Nephron (organoid): ENCODE measurements at regions not wholly inside any gene's neighbourhood (a gene's known extent, or its start where the extent isn't known, plus 50 kb on each side); places are given as distances from the start of the nearest gene placed in this dataset.

ENCODE experiments used
- H3K27ac Mint-ChIP-seq, 3 experiments: 2 replicates each; pipeline ENCODE4 v1.8.0; 2020; ENCODE audit warnings: mixed read lengths in 3 of 3, mild to moderate bottlenecking in 2 of 3, moderate library complexity in 1 of 3
- H3K27me3 Mint-ChIP-seq: 2 replicates; pipeline ENCODE4 v1.8.0; 2021; ENCODE audit warnings: low read depth, mild to moderate bottlenecking, moderate library complexity, mixed read lengths
- H3K36me3 Mint-ChIP-seq: 2 replicates; pipeline ENCODE4 v1.8.0; 2020; ENCODE audit warnings: low read depth, mixed read lengths
- H3K4me1 Mint-ChIP-seq: 2 replicates; pipeline ENCODE4 v1.8.0; 2020; ENCODE audit warnings: mixed read lengths
- H3K4me3 Mint-ChIP-seq, 3 experiments: 2 replicates each; pipeline ENCODE4 v1.8.0; 2020; ENCODE audit warnings: mild to moderate bottlenecking in 3 of 3, mixed read lengths in 3 of 3, moderate library complexity in 2 of 3
- H3K9me3 Mint-ChIP-seq: 2 replicates; pipeline ENCODE4 v1.8.0; 2020; ENCODE audit warnings: mixed read lengths
- TF ChIP-seq, protein P1 (sequence below), 3 experiments: fragments of 200-600 bp; sonication (generic); IDR thresholded peaks; one replicate each; pipeline ENCODE4 v1.5.0; 2021; ENCODE audit warnings: antibody characterized with exemption in 3 of 3; ENCODE audit not compliant: unreplicated experiment in 3 of 3

- no peaks in the 10 kb centered on the region for H3K4me1 Mint-ChIP-seq
These were observed 618.9 kb downstream of the TECRL start for GRCh38 chr4:63790377-63790776.

DNA sequence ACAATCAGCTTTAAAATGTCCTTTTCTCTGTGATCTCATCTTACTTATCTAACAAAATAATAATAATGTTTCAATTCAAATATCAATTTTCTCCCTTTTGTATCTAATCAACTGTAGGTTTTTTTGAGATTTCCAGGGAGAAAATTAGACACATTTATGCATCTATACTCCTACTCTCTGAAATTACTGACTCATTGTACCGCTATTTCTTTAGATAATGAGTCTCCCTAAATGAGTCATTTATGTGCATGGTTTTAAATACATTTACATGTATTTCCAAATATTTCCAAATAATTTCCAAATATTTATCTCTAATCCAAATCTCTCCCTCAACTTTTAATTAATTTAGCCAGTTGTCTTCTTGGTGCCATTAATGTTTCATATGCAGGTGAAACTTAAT is 621.0 kb downstream of the TECRL start:
- Mint-ChIP-seq H3K4me3 (no peak overlapping the region), H3K9me3 (no peaks in the 10 kb centered on the region), H3K4me1 (no peaks in the 10 kb centered on the region), H3K27me3 (no peaks in the 10 kb centered on the region), H3K27ac (no peak overlapping the region), H3K36me3 (no peaks in the 10 kb centered on the region)
- TF ChIP-seq, protein P1, sequence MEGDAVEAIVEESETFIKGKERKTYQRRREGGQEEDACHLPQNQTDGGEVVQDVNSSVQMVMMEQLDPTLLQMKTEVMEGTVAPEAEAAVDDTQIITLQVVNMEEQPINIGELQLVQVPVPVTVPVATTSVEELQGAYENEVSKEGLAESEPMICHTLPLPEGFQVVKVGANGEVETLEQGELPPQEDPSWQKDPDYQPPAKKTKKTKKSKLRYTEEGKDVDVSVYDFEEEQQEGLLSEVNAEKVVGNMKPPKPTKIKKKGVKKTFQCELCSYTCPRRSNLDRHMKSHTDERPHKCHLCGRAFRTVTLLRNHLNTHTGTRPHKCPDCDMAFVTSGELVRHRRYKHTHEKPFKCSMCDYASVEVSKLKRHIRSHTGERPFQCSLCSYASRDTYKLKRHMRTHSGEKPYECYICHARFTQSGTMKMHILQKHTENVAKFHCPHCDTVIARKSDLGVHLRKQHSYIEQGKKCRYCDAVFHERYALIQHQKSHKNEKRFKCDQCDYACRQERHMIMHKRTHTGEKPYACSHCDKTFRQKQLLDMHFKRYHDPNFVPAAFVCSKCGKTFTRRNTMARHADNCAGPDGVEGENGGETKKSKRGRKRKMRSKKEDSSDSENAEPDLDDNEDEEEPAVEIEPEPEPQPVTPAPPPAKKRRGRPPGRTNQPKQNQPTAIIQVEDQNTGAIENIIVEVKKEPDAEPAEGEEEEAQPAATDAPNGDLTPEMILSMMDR (IDR thresholded peaks at IDR 0.05; ENCODE audit: unreplicated experiment in 3 of 3): no peak

More at GRCh38 chr4:63790377-63790776, 618.9 kb downstream of the TECRL start:
- TF ChIP-seq, protein P1 (IDR thresholded peaks at IDR 0.05; ENCODE audit: unreplicated experiment in 3 of 3): no peak
- Mint-ChIP-seq H3K27ac (no peak overlapping the region), H3K4me3 (no peak overlapping the region), H3K36me3 (no peaks in the 10 kb centered on the region), H3K27me3 (no peaks in the 10 kb centered on the region), H3K9me3 (no peaks in the 10 kb centered on the region)

DNA sequence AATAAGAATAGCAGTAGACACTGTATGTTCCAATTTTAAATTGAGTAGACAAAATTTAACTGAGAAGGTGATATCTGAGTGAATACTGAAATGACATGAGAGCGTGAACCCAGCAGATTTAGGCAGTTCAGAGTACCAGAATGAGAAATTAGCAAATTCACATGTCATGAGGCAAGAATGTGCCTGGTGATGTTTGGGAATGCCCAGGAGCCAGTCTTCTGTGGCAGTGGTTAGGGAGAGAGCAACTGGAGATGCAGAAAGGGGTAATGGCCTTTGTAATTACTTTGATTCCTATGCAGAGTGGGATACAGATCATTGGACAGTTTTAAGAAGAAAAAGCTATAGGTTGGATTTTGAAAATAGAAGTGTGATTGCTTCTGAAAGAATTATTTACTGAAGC is 621.9 kb downstream of the TECRL start:
- Mint-ChIP-seq H3K4me3 (no peak overlapping the region), H3K36me3 (no peaks in the 10 kb centered on the region), H3K27me3 (no peaks in the 10 kb centered on the region), H3K9me3 (no peaks in the 10 kb centered on the region), H3K27ac (no peak overlapping the region), H3K4me1 (no peaks in the 10 kb centered on the region)
- TF ChIP-seq, protein P1 (IDR thresholded peaks at IDR 0.05; ENCODE audit: unreplicated experiment in 3 of 3): no peak

GRCh38 chr4:63786171-63786570 is 623.1 kb downstream of the TECRL start:
- Mint-ChIP-seq H3K4me3 (no peak overlapping the region), H3K27ac (no peak overlapping the region), H3K4me1 (no peaks in the 10 kb centered on the region), H3K9me3 (no peaks in the 10 kb centered on the region), H3K36me3 (no peaks in the 10 kb centered on the region), H3K27me3 (no peaks in the 10 kb centered on the region)
- TF ChIP-seq, protein P1 (IDR thresholded peaks at IDR 0.05; ENCODE audit: unreplicated experiment in 3 of 3): no peak

DNA sequence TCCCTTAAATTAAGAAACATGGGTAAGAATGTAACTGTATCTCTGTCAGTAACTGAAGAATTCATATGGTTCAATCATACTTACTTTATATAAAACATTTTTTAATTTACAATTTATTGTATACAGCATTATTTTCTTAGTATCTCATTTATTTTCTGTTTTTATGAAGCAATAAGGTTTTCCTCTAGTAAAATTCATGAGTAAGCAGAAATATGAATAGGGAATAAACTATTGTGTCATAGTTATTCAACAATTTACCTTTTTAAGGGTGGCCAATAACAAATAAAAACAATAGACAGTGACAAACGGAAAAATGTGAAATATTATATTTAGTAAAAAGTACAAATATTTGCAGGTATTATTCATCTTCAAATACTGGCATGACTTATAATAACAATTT is 624.4 kb downstream of the TECRL start:
- Mint-ChIP-seq H3K4me1 (no peaks in the 10 kb centered on the region), H3K9me3 (no peaks in the 10 kb centered on the region), H3K27ac (no peak overlapping the region), H3K27me3 (no peaks in the 10 kb centered on the region), H3K4me3 (no peak overlapping the region), H3K36me3 (no peaks in the 10 kb centered on the region)
- TF ChIP-seq, protein P1 (IDR thresholded peaks at IDR 0.05; ENCODE audit: unreplicated experiment in 3 of 3): no peak

DNA sequence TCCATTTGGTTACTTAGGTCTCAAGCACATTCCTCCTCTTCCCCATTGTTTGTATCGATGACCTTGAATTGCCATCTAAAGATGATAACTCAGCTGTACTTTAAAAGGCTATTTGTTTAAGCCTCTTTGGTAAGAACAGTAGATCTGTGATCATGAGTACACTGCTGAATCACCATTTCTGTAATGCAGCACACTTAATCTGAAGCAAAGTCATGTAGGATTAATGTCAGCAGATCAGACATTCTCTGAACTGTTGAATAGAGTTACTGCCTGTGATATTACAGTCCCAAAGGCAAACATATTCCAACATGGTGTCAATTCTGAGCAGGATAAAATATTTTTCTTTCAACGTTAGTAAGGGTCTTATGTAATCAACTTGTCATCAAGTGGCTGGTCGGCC is 631.6 kb downstream of the TECRL start:
- no peaks in the 10 kb centered on the region for H3K36me3 Mint-ChIP-seq
- no peaks in the 10 kb centered on the region for H3K9me3 Mint-ChIP-seq
- no peaks in the 10 kb centered on the region for H3K27me3 Mint-ChIP-seq
- TF ChIP-seq, protein P1 (IDR thresholded peaks at IDR 0.05; ENCODE audit: unreplicated experiment in 3 of 3): no peak
- H3K4me1 Mint-ChIP-seq: no peaks in the 10 kb centered on the region
- no peak overlapping the region for H3K27ac Mint-ChIP-seq
- no peak overlapping the region for H3K4me3 Mint-ChIP-seq
